Keratinocyte (primary cell): ENCODE measurements at regions not wholly inside any gene's neighbourhood (a gene's known extent, or its start where the extent isn't known, plus 50 kb on each side); places are given as distances from the start of the nearest gene placed in this dataset.

Source experiments
- DNase-seq: peaks from one replicate; pipeline ENCODE4 v3.0.0-alpha.2; 2011; ENCODE audit warnings: low read depth, missing footprints, low spot score
- FAIRE-seq: peaks from 2 replicates; lab custom pipeline; 2011; peaks lifted over from hg19 to GRCh38; lab: Jason Lieb, UNC
- H2AFZ ChIP-seq: 2 replicates; pipeline ENCODE4 v1.6.0; 2012; ENCODE audit warnings: low read length, control low read depth, inconsistent platforms; ENCODE audit not compliant: control insufficient read depth
- H3K27ac ChIP-seq: 2 replicates; pipeline ENCODE4 v1.5.1; 2011; ENCODE audit warnings: low read length; ENCODE audit not compliant: control insufficient read depth, insufficient read depth
- H3K27me3 ChIP-seq: 3 replicates; pipeline ENCODE4 v1.6.0; 2011; ENCODE audit warnings: low read length; ENCODE audit not compliant: control insufficient read depth, insufficient read depth; ENCODE audit errors: extremely low read depth
- H3K36me3 ChIP-seq, 2 experiments: 2 replicates in 1 of 2; 3 replicates in 1 of 2; pipeline ENCODE4 v1.5.1; 2011; ENCODE audit warnings: low read length in 2 of 2, mild to moderate bottlenecking in 1 of 2; ENCODE audit not compliant: control insufficient read depth in 2 of 2, insufficient read depth in 2 of 2; ENCODE audit errors: extremely low read depth in 1 of 2
- H3K4me1 ChIP-seq: 3 replicates; pipeline ENCODE4 v1.5.1; 2011; ENCODE audit warnings: low read length; ENCODE audit not compliant: control insufficient read depth, insufficient read depth; ENCODE audit errors: extremely low read depth
- H3K4me2 ChIP-seq: 3 replicates; pipeline ENCODE4 v1.6.0; 2011; ENCODE audit warnings: low read depth, low read length; ENCODE audit not compliant: control insufficient read depth, insufficient read depth; ENCODE audit errors: extremely low read depth
- H3K4me3 ChIP-seq, 3 experiments: fragments of 200-600 bp in 1 of 3; sonication (generic) in 1 of 3; 2 replicates in 2 of 3; 3 replicates in 1 of 3; pipeline ENCODE4 v1.5.1; 2011 to 2016; ENCODE audit warnings: low read length in 3 of 3, mild to moderate bottlenecking in 3 of 3, control low read depth in 2 of 3, inconsistent platforms in 1 of 3, low read depth in 1 of 3, mixed read lengths in 1 of 3, mixed run types in 1 of 3, moderate library complexity in 1 of 3; ENCODE audit not compliant: control insufficient read depth in 2 of 3, insufficient read depth in 2 of 3; ENCODE audit errors: extremely low read depth in 1 of 3
- H3K79me2 ChIP-seq: 2 replicates; pipeline ENCODE4 v1.6.0; 2012; ENCODE audit warnings: low read length; ENCODE audit not compliant: control insufficient read depth, insufficient read depth
- H3K9ac ChIP-seq: 3 replicates; pipeline ENCODE4 v1.6.0; 2011; ENCODE audit warnings: low read length; ENCODE audit not compliant: control insufficient read depth, insufficient read depth; ENCODE audit errors: extremely low read depth
- H3K9me1 ChIP-seq: 3 replicates; pipeline ENCODE4 v1.6.0; 2011; ENCODE audit warnings: low read length; ENCODE audit not compliant: control insufficient read depth, insufficient read depth; ENCODE audit errors: extremely low read depth
- H3K9me3 ChIP-seq: 2 replicates; pipeline ENCODE4 v1.5.1; 2012; ENCODE audit warnings: low read depth, low read length; ENCODE audit not compliant: control insufficient read depth
- H4K20me1 ChIP-seq: 3 replicates; pipeline ENCODE4 v1.6.0; 2011; ENCODE audit warnings: low read length; ENCODE audit not compliant: control insufficient read depth, insufficient read depth; ENCODE audit errors: extremely low read depth
- CTCF ChIP-seq, 3 experiments: IDR thresholded peaks in 1 of 3; conservative IDR thresholded peaks in 1 of 3; optimal IDR thresholded peaks in 1 of 3; 2 replicates in 2 of 3; 3 replicates in 1 of 3; pipeline versions ENCODE3 to v1.5.1; 2011; ENCODE audit warnings: low read length in 3 of 3, mild to moderate bottlenecking in 3 of 3, moderate library complexity in 2 of 3, control low read depth in 1 of 3, inconsistent platforms in 1 of 3; ENCODE audit not compliant: insufficient read depth in 2 of 3; ENCODE audit errors: extremely low read depth in 1 of 3
- EZH2 ChIP-seq: IDR thresholded peaks from one replicate; pipeline ENCODE4 v1.6.1; 2012; ENCODE audit warnings: inconsistent platforms, mild to moderate bottlenecking, low read length, moderate library complexity
- dilution Hi-C: fragments of 300-500 bp; cut with MboI; formaldehyde crosslinking; loops from one replicate; pipeline ENCODE4 v1.7.0; 2020; ENCODE audit warnings: low sequenced_read_pairs; ENCODE audit not compliant: extremely low pct_ligation_motif_present
- small RNA-seq, 3 experiments: library from RNA; depleted of rRNA; stranded (forward); fragments of <200 nt; gene quantifications; one replicate each; pipeline ENCODE3, GENCODE V24; 2012; ENCODE audit warnings: low read depth in 3 of 3, low replicate concordance in 1 of 3; ENCODE audit not compliant: insufficient read length in 3 of 3

- no peaks in the 10 kb centered on the region for H3K36me3 ChIP-seq
- peak overlapping the region in 2 of 3 experiments; percentile 25 to 61 for H3K4me3 ChIP-seq
- TF ChIP-seq CTCF (optimal IDR thresholded peaks at IDR 0.05 in 1 of 3, IDR thresholded peaks at IDR 0.05 in 1 of 3, conservative IDR thresholded peaks at IDR 0.05 in 1 of 3; ENCODE audit: extremely low read depth in 1 of 3, insufficient read depth in 2 of 3, low read length in 3 of 3), result peak; percentile 48 to 93 (median 67)
- no peak for TF ChIP-seq EZH2
- H3K27me3 ChIP-seq, result no peaks in the 10 kb centered on the region
- DNase-seq, result peak; percentile 95
- peak; percentile 95 for FAIRE-seq
- H3K4me2 ChIP-seq, result peak overlapping the region; percentile 90
- dilution Hi-C loops, result no loop called here
- H3K4me1 ChIP-seq, result peaks cover 43% of the 10 kb centered on the region
- H3K27ac ChIP-seq, result peak overlapping the region; percentile 98
- H2AFZ ChIP-seq, result no peak overlapping the region
- no peaks in the 10 kb centered on the region for H3K9me3 ChIP-seq
- no peaks in the 10 kb centered on the region for H4K20me1 ChIP-seq
- H3K9ac ChIP-seq, result peak overlapping the region; percentile 74
- no peaks in the 10 kb centered on the region for H3K79me2 ChIP-seq
- H3K9me1 ChIP-seq, result no peaks in the 10 kb centered on the region
Measured at GRCh38 chr3:27533718-27534573, 49.8 kb upstream of the SLC4A7 start.

Small RNAs in the stretch of these regions (small RNA-seq; reads per million reads assigned to genes)
- gene AC098614.2 (0 reads per million in 3 experiments), gene RF00019 (0 reads per million in 3 experiments)
